Fibroblast of lung (primary cell): ENCODE measurements at regions not wholly inside any gene's neighbourhood (a gene's known extent, or its start where the extent isn't known, plus 50 kb on each side); places are given as distances from the start of the nearest gene placed in this dataset.

Source experiments
- EZH2 ChIP-seq: IDR thresholded peaks from 2 replicates; pipeline ENCODE4 v1.5.1; 2012; ENCODE audit warnings: low read length, control low read depth, mild to moderate bottlenecking; ENCODE audit errors: missing control alignments
- TF ChIP-seq, protein P1 (sequence below), 2 donors: IDR thresholded peaks in 1 of 2; conservative IDR thresholded peaks in 1 of 2; 1 replicate in 1 of 2; 2 replicates in 1 of 2; pipeline ENCODE4 v1.5.1; 2011 to 2012; ENCODE audit warnings: low read length in 2 of 2, control low read depth in 1 of 2, inconsistent platforms in 1 of 2, low read depth in 1 of 2, mild to moderate bottlenecking in 1 of 2

DNA sequence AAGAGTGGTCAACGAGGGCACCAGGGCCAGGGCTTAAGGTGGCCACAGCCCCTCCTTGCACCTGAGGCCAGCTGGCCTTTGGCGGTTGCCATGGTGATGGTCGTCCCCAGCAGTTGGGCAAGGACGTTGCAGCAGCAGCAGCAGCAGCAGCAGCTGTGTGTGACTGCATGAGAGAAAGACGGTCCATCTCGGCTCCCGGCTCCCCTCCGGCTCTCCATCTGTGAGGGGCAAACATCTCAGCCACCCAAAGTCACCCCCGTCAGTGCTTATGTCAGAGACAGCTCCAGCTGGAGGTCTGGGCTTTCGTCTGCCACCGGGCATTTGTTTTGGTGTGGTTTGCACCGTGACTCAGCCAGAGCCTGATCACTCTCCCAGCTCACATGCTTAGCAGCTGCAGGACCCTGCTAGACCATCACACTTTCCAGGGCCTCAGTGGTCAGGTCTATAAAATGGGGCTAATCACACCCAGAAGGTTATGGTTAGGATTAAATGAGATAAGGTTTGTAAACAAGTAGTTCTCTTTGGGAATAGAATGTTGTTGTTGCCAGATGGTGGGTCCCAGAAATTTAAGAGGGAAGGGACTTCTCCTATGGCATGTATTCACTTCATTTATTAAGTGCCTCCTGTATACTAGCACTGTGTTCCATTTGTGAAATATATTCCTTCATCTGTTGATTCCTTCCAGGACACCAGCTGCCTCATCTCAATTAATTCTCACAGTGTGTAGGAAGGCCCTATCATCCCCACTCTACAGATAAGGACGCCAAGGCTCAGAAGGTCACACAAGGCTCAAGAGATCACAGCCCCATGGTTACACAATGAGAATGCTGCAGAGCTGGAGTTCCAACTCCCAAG is 212.6 kb upstream of the LHX5 start:
- TF ChIP-seq, protein P1, sequence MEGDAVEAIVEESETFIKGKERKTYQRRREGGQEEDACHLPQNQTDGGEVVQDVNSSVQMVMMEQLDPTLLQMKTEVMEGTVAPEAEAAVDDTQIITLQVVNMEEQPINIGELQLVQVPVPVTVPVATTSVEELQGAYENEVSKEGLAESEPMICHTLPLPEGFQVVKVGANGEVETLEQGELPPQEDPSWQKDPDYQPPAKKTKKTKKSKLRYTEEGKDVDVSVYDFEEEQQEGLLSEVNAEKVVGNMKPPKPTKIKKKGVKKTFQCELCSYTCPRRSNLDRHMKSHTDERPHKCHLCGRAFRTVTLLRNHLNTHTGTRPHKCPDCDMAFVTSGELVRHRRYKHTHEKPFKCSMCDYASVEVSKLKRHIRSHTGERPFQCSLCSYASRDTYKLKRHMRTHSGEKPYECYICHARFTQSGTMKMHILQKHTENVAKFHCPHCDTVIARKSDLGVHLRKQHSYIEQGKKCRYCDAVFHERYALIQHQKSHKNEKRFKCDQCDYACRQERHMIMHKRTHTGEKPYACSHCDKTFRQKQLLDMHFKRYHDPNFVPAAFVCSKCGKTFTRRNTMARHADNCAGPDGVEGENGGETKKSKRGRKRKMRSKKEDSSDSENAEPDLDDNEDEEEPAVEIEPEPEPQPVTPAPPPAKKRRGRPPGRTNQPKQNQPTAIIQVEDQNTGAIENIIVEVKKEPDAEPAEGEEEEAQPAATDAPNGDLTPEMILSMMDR (conservative IDR thresholded peaks at IDR 0.05 in 1 of 2, IDR thresholded peaks at IDR 0.05 in 1 of 2; ENCODE audit: low read depth in 1 of 2, low read length in 2 of 2) = no peak
- no peak for TF ChIP-seq EZH2
